GM12864 (cell line): ENCODE measurements at regions not wholly inside any gene's neighbourhood (a gene's known extent, or its start where the extent isn't known, plus 50 kb on each side); places are given as distances from the start of the nearest gene placed in this dataset.

Experiments used
- DNase-seq: peaks from one replicate; pipeline ENCODE4 v3.0.0-alpha.2; 2011; ENCODE audit warnings: low read depth
- H3K4me3 ChIP-seq: 2 replicates; pipeline ENCODE4 v1.5.1; 2011; ENCODE audit warnings: mild to moderate bottlenecking, low read depth, low read length, control low read depth
- TF ChIP-seq, protein P1 (sequence below): IDR thresholded peaks from 2 replicates; pipeline ENCODE4 v1.5.1; 2011; ENCODE audit warnings: low read depth, mild to moderate bottlenecking, moderate library complexity, low read length, control low read depth, inconsistent platforms; ENCODE audit errors: missing control alignments

GRCh38 chr5:92106808-92107207 is 723.7 kb upstream of the ARRDC3 start:
- H3K4me3 ChIP-seq, result no peak overlapping the region
- TF ChIP-seq, protein P1, sequence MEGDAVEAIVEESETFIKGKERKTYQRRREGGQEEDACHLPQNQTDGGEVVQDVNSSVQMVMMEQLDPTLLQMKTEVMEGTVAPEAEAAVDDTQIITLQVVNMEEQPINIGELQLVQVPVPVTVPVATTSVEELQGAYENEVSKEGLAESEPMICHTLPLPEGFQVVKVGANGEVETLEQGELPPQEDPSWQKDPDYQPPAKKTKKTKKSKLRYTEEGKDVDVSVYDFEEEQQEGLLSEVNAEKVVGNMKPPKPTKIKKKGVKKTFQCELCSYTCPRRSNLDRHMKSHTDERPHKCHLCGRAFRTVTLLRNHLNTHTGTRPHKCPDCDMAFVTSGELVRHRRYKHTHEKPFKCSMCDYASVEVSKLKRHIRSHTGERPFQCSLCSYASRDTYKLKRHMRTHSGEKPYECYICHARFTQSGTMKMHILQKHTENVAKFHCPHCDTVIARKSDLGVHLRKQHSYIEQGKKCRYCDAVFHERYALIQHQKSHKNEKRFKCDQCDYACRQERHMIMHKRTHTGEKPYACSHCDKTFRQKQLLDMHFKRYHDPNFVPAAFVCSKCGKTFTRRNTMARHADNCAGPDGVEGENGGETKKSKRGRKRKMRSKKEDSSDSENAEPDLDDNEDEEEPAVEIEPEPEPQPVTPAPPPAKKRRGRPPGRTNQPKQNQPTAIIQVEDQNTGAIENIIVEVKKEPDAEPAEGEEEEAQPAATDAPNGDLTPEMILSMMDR, result no peak
- no peak for DNase-seq

DNA sequence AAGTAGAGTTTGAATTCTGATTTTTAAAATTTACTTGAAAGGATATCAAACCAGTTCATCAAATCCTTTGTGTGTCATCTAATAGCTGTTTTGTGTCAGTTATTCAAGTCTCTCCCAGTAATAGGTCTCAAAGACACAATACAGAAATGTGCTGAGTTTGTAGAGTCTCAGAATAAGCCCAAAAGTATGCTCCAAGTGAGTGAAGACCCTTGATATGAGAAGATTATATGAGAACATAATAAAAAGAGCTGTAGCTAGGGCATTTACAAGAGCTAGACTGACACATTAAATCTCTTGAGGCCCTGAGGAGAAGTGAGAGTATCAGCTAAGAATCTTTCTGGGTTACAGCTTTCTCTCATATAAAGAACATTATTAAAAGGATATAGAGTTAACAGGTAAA is 721.0 kb upstream of the ARRDC3 start:
- TF ChIP-seq, protein P1, result no peak
- no peak overlapping the region for H3K4me3 ChIP-seq
- no peak for DNase-seq

- no peak overlapping the region for H3K4me3 ChIP-seq
- TF ChIP-seq, protein P1, result no peak
These were observed 719.2 kb upstream of the ARRDC3 start for GRCh38 chr5:92102313-92102712.

GRCh38 chr5:92092239-92092638 is 709.1 kb upstream of the ARRDC3 start:
- H3K4me3 ChIP-seq, result no peak overlapping the region
- TF ChIP-seq, protein P1, result no peak
- no peak for DNase-seq

More at GRCh38 chr5:92102313-92102712, 719.2 kb upstream of the ARRDC3 start:
- no peak for DNase-seq

DNA sequence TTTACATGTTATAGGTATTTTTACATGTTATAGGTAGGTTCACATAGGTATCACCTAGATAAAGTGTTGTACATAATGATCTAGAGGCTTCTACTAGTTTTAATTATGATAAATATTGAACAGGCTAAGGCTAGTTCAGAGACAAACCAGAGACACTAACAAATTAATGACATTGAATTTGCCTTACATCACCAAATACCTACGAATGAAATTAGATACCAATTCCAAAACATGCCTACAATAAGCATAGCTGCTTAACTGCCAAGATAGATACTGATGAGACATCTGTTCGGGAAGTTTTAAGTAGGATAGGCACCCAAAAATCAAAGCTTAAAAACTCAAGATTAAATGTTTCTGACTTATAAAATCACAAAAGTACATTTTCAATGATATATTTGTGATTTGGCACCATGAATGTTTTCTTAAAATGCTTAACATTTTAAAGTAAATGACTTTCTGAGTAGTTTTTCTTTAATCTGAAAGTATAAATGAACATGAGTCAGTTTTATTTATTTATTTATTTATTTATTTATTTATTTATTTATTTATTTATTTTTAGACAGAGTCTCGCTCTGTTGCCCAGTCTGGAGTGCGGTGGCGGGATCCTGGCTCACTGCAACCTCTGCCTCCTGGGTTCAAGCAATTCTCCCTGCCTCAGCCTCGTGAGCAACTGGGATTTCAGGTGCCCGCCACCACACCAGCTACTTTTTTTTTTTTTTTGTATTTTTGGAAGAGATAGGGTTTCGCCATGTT is 703.1 kb upstream of the ARRDC3 start:
- no peak overlapping the region for H3K4me3 ChIP-seq
- no peak for DNase-seq
- TF ChIP-seq, protein P1, result no peak

DNA sequence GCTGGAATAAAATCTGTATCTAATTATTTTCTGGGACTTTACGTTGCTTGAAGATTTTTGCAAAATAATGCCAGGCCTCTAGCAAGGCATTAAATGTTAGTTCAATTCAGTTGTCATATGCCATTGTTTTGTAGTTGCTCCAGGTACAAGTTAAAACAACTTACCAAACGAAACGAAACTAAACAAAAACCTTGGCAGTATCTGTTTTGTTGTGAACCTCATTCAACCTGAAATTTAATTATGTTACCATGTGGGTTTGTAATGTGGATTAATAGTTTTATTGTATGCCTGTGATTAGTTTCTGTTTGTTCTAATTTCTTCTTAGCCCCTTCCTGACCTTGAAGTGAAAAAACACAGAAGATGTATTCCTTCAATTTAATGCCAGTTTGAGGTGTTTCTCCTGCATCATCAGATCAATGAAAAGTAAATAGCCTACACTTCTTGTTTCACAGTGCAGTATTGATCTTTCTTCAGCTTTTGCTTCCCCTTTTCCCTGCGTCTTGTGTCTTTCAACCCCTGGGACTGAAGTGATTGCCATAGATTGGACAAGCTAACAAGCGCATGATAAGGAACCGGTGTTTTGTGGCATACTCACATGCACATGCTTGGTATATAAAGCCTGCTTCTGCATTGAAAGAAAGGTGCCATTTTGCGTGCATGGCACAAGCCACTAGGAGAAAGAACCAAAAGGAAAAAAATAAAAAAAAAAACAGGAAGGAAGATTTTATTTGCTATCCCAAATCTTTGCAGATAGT is 699.0 kb upstream of the ARRDC3 start:
- no peak overlapping the region for H3K4me3 ChIP-seq
- no peak for DNase-seq
- TF ChIP-seq, protein P1, result no peak
